ENCODE measurements at regions not wholly inside any gene's neighbourhood (a gene's known extent, or its start where the extent isn't known, plus 50 kb on each side); places are given as distances from the start of the nearest gene placed in this dataset.

DNA sequence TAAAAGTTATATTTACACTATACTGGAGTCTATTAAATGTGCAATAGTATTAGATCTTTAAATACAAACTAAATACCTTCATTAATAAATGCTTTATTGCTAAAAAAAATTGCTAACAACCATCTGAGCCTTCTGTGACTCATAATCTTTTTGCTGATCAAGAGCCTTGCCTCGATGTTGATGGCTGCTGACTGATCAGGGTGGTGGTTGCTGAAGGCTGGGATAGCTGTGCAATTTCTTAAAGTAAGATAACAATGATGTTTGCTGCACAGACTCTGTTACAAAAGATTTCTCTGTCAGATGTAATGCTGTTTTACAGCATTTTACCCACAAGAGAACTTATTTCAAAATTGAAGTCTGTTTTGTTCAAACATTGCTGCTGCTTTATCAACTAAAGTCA is 421.4 kb upstream of the CYRIA start:
- no peak overlapping the region for H3K4me3 Mint-ChIP-seq
- Histone ChIP-seq H3F3A (replicated peaks; ENCODE audit: low read depth) (no peaks in the 10 kb centered on the region), H2AFZ (no peak overlapping the region), H3K4me2 (no peak overlapping the region), H3K27me3 (ENCODE audit: insufficient read depth) (no peaks in the 10 kb centered on the region), H4K20me1 (replicated peaks; ENCODE audit: insufficient read depth) (no peaks in the 10 kb centered on the region), H3K9me2 (ENCODE audit: insufficient read depth) (peaks cover 9% of the 10 kb centered on the region), H3K4me1 (ENCODE audit: insufficient read depth) (no peaks in the 10 kb centered on the region), H3K79me2 (replicated peaks; ENCODE audit: insufficient read depth) (no peaks in the 10 kb centered on the region), H3K27ac (ENCODE audit: low read depth) (no peak overlapping the region), H3K4me3 (no peak overlapping the region), H3K36me3 (ENCODE audit: insufficient read depth) (no peaks in the 10 kb centered on the region)
- peaks cover 1% of the 10 kb centered on the region for H3K27me3 Mint-ChIP-seq (ENCODE audit: insufficient read depth, low read depth, poor library complexity)
- ATAC-seq (no peak), DNase-seq (ENCODE audit: low spot score) (no peak)
- H3K4me1 Mint-ChIP-seq = peaks cover 5% of the 10 kb centered on the region; the same call in 1 of the 3 replicates
- no peak overlapping the region for H3K27ac Mint-ChIP-seq
- TF ChIP-seq, protein P1, sequence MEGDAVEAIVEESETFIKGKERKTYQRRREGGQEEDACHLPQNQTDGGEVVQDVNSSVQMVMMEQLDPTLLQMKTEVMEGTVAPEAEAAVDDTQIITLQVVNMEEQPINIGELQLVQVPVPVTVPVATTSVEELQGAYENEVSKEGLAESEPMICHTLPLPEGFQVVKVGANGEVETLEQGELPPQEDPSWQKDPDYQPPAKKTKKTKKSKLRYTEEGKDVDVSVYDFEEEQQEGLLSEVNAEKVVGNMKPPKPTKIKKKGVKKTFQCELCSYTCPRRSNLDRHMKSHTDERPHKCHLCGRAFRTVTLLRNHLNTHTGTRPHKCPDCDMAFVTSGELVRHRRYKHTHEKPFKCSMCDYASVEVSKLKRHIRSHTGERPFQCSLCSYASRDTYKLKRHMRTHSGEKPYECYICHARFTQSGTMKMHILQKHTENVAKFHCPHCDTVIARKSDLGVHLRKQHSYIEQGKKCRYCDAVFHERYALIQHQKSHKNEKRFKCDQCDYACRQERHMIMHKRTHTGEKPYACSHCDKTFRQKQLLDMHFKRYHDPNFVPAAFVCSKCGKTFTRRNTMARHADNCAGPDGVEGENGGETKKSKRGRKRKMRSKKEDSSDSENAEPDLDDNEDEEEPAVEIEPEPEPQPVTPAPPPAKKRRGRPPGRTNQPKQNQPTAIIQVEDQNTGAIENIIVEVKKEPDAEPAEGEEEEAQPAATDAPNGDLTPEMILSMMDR (conservative IDR thresholded peaks at IDR 0.05; ENCODE audit: low read depth in 2 of 2) = no peak
- TF ChIP-seq POLR2AphosphoS5 (IDR thresholded peaks at IDR 0.05; ENCODE audit: low read depth) (no peak), ZNF114 (CRISPR knock-in tag; IDR thresholded peaks at IDR 0.05) (no peak), ZNF331 (CRISPR knock-in tag; IDR thresholded peaks at IDR 0.05; ENCODE audit: low read depth) (no peak), CREB1 (CRISPR knock-in tag; IDR thresholded peaks at IDR 0.05; ENCODE audit: low read depth) (no peak), JUNB (IDR thresholded peaks at IDR 0.05; ENCODE audit: unreplicated experiment) (no peak), STAT1 (IDR thresholded peaks at IDR 0.05; ENCODE audit: unreplicated experiment) (no peak), NANOG (IDR thresholded peaks at IDR 0.05; ENCODE audit: borderline replicate concordance) (no peak), EZH2phosphoT487 (IDR thresholded peaks at IDR 0.05; ENCODE audit: unreplicated experiment) (no peak)
- TF ChIP-seq, protein P2, sequence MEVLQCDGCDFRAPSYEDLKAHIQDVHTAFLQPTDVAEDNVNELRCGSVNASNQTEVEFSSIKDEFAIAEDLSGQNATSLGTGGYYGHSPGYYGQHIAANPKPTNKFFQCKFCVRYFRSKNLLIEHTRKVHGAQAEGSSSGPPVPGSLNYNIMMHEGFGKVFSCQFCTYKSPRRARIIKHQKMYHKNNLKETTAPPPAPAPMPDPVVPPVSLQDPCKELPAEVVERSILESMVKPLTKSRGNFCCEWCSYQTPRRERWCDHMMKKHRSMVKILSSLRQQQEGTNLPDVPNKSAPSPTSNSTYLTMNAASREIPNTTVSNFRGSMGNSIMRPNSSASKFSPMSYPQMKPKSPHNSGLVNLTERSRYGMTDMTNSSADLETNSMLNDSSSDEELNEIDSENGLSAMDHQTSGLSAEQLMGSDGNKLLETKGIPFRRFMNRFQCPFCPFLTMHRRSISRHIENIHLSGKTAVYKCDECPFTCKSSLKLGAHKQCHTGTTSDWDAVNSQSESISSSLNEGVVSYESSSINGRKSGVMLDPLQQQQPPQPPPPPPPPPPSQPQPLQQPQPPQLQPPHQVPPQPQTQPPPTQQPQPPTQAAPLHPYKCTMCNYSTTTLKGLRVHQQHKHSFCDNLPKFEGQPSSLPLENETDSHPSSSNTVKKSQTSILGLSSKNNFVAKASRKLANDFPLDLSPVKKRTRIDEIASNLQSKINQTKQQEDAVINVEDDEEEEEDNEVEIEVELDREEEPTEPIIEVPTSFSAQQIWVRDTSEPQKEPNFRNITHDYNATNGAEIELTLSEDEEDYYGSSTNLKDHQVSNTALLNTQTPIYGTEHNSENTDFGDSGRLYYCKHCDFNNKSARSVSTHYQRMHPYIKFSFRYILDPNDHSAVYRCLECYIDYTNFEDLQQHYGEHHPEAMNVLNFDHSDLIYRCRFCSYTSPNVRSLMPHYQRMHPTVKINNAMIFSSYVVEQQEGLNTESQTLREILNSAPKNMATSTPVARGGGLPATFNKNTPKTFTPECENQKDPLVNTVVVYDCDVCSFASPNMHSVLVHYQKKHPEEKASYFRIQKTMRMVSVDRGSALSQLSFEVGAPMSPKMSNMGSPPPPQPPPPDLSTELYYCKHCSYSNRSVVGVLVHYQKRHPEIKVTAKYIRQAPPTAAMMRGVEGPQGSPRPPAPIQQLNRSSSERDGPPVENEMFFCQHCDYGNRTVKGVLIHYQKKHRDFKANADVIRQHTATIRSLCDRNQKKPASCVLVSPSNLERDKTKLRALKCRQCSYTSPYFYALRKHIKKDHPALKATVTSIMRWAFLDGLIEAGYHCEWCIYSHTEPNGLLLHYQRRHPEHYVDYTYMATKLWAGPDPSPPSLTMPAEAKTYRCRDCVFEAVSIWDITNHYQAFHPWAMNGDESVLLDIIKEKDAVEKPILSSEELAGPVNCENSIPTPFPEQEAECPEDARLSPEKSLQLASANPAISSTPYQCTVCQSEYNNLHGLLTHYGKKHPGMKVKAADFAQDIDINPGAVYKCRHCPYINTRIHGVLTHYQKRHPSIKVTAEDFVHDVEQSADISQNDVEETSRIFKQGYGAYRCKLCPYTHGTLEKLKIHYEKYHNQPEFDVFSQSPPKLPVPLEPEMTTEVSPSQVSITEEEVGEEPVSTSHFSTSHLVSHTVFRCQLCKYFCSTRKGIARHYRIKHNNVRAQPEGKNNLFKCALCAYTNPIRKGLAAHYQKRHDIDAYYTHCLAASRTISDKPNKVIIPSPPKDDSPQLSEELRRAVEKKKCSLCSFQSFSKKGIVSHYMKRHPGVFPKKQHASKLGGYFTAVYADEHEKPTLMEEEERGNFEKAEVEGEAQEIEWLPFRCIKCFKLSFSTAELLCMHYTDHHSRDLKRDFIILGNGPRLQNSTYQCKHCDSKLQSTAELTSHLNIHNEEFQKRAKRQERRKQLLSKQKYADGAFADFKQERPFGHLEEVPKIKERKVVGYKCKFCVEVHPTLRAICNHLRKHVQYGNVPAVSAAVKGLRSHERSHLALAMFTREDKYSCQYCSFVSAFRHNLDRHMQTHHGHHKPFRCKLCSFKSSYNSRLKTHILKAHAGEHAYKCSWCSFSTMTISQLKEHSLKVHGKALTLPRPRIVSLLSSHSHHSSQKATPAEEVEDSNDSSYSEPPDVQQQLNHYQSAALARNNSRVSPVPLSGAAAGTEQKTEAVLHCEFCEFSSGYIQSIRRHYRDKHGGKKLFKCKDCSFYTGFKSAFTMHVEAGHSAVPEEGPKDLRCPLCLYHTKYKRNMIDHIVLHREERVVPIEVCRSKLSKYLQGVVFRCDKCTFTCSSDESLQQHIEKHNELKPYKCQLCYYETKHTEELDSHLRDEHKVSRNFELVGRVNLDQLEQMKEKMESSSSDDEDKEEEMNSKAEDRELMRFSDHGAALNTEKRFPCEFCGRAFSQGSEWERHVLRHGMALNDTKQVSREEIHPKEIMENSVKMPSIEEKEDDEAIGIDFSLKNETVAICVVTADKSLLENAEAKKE (CRISPR knock-in tag; IDR thresholded peaks at IDR 0.05) = no peak
- TF ChIP-seq, protein P3, sequence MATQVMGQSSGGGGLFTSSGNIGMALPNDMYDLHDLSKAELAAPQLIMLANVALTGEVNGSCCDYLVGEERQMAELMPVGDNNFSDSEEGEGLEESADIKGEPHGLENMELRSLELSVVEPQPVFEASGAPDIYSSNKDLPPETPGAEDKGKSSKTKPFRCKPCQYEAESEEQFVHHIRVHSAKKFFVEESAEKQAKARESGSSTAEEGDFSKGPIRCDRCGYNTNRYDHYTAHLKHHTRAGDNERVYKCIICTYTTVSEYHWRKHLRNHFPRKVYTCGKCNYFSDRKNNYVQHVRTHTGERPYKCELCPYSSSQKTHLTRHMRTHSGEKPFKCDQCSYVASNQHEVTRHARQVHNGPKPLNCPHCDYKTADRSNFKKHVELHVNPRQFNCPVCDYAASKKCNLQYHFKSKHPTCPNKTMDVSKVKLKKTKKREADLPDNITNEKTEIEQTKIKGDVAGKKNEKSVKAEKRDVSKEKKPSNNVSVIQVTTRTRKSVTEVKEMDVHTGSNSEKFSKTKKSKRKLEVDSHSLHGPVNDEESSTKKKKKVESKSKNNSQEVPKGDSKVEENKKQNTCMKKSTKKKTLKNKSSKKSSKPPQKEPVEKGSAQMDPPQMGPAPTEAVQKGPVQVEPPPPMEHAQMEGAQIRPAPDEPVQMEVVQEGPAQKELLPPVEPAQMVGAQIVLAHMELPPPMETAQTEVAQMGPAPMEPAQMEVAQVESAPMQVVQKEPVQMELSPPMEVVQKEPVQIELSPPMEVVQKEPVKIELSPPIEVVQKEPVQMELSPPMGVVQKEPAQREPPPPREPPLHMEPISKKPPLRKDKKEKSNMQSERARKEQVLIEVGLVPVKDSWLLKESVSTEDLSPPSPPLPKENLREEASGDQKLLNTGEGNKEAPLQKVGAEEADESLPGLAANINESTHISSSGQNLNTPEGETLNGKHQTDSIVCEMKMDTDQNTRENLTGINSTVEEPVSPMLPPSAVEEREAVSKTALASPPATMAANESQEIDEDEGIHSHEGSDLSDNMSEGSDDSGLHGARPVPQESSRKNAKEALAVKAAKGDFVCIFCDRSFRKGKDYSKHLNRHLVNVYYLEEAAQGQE (IDR thresholded peaks at IDR 0.05; ENCODE audit: unreplicated experiment) = no peak
- TF ChIP-seq, protein P4, sequence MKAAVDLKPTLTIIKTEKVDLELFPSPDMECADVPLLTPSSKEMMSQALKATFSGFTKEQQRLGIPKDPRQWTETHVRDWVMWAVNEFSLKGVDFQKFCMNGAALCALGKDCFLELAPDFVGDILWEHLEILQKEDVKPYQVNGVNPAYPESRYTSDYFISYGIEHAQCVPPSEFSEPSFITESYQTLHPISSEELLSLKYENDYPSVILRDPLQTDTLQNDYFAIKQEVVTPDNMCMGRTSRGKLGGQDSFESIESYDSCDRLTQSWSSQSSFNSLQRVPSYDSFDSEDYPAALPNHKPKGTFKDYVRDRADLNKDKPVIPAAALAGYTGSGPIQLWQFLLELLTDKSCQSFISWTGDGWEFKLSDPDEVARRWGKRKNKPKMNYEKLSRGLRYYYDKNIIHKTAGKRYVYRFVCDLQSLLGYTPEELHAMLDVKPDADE (IDR thresholded peaks at IDR 0.05) = no peak
- H3K36me3 Mint-ChIP-seq (ENCODE audit: low read depth) = no peaks in the 10 kb centered on the region
- H3K9me3 Mint-ChIP-seq = no peaks in the 10 kb centered on the region

Measured in GM23338 (cell line).